GM12891 (cell line): ENCODE measurements at regions not wholly inside any gene's neighbourhood (a gene's known extent, or its start where the extent isn't known, plus 50 kb on each side); places are given as distances from the start of the nearest gene placed in this dataset.
"Not testable (repeated sequence)": the region's sequence is repeated elsewhere in the genome, so short reads cannot be mapped to it uniquely, and the experiment has no call there.

Experiments used
- DNase-seq: peaks from one replicate; pipeline ENCODE4 v3.0.0; 2011; ENCODE audit warnings: low spot score; ENCODE audit not compliant: insufficient read length
- FAIRE-seq: peaks from 2 replicates; lab custom pipeline; 2011; peaks lifted over from hg19 to GRCh38; lab: Jason Lieb, UNC
- PAX5 ChIP-seq: IDR thresholded peaks from 2 replicates; pipeline ENCODE4 v1.6.1; 2011; ENCODE audit warnings: low read length, moderate library complexity, mild to moderate bottlenecking; ENCODE audit not compliant: insufficient read depth, severe bottlenecking
- POLR2A ChIP-seq: IDR thresholded peaks from 2 replicates; pipeline ENCODE4 v1.6.1; 2011; ENCODE audit warnings: low read depth, low read length, control low read depth
- POLR2AphosphoS5 ChIP-seq: IDR thresholded peaks from 2 replicates; pipeline ENCODE4 v1.6.1; 2011; ENCODE audit warnings: low read depth, low read length, control low read depth
- POU2F2 ChIP-seq: IDR thresholded peaks from 2 replicates; pipeline ENCODE4 v1.6.1; 2011; ENCODE audit warnings: low read depth, mild to moderate bottlenecking, control low read depth, low read length, moderate library complexity
- SPI1 ChIP-seq: IDR thresholded peaks from 2 replicates; pipeline ENCODE4 v1.6.1; 2011; ENCODE audit warnings: low read depth, low read length, control low read depth
- TAF1 ChIP-seq: IDR thresholded peaks from 2 replicates; pipeline ENCODE4 v1.6.1; 2011; ENCODE audit warnings: low read depth, low read length, control low read depth

DNA sequence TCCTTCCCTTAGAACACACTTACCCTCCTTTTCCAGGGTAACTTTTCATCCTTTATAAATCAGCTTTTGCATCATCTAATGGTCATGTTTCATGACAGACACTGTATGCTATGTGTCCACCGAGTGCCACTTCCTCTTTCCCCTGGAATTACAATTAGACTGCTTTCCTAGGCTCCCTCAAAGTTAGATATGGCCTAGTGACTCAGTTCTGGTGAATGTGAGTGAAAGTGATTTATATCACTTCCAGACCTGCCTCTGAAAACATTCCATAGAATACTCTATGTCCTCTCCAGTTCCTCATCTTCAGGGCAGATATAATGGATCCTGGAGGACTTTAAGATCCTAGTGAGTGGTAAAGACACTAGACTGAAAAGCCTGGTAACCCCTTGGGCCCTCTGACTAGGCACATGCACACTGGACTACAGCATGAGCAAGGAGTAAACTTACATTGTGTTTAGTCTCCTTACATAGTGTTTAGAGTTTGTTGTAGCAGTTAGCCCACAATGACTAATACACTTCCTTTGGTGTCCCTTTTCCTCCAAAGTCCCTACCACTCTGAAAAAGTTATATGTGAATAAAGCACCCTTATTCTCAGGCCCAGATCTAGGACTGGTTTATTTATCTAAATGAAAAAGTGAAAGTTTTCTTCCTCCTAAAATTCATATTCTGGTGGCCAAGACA is 59.3 kb downstream of the GPR88 start:
- TF ChIP-seq POLR2AphosphoS5: no peak
- TF ChIP-seq POLR2A: no peak
- TF ChIP-seq POU2F2: no peak
- no peak for TF ChIP-seq PAX5
- peak; percentile 58 for TF ChIP-seq SPI1
- TF ChIP-seq TAF1: no peak
- DNase-seq: no peak
- no peak for FAIRE-seq

DNA sequence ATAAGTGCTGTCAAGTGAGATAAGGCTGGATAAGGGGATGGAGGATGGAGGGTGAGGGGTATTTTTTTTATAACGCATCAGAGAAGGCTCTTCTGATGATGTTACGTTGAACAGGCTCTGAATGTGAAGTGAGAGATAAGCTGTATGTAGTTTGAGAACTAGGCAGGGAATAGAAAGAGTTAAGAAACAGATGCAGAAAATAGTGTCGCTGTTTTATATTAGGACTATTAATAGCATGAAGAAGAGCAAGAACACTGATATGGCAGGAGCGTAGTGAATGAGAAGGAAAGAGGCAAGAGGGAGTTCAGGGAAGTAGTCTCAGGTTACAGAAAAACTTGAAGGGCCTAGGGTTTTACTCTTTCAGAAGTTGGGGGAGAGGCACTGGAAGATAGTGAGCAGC is 59.8 kb downstream of the GPR88 start:
- TF ChIP-seq POLR2AphosphoS5 (no peak), SPI1 (no peak), PAX5 (no peak), TAF1 (no peak), POLR2A (no peak), POU2F2 (no peak)
- no peak for DNase-seq
- FAIRE-seq: no peak

GRCh38 chr1:100600377-100600776 is 62.4 kb downstream of the GPR88 start:
- not testable (repeated sequence) for FAIRE-seq, DNase-seq

GRCh38 chr1:100602028-100602427 is 64.1 kb downstream of the GPR88 start:
- DNase-seq, FAIRE-seq: not testable (repeated sequence)

DNA sequence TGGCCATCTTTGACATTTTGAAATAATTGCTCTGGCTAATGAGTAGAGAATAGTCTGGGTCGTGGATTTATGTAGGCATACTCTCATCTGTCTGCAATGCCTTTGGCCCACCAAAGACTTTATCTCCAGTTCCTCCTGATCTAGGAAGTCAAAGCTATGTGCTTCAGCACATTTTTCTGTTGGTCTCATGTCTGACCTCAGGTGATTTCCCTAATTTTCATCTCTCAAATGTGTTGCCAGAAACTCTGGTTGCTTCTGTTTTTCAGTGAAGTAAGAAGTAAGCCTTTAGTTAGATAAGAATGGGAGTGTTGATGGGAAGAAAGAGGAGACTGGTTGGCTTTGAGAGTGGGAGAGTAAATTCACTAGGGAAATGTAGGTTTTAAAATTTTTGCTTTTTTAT is 66.4 kb downstream of the GPR88 start:
- no peak for DNase-seq
- TF ChIP-seq SPI1: no peak
- TF ChIP-seq POLR2AphosphoS5: no peak
- no peak for TF ChIP-seq POLR2A
- TF ChIP-seq TAF1: no peak
- TF ChIP-seq POU2F2: no peak
- TF ChIP-seq PAX5: no peak
- no peak for FAIRE-seq

- TF ChIP-seq POU2F2 (no peak), POLR2AphosphoS5 (no peak), POLR2A (no peak), TAF1 (no peak), PAX5 (no peak), SPI1 (no peak)
- no peak for FAIRE-seq
- DNase-seq: no peak
Observed at GRCh38 chr1:100606438-100606837, 68.5 kb downstream of the GPR88 start.

GRCh38 chr1:100607628-100608240 is 69.8 kb downstream of the GPR88 start:
- no peak for FAIRE-seq
- DNase-seq: no peak
- TF ChIP-seq POU2F2 (no peak), PAX5 (no peak), POLR2A (no peak), TAF1 (no peak), POLR2AphosphoS5 (no peak), SPI1 (no peak)

- DNase-seq (no peak), FAIRE-seq (no peak)
- TF ChIP-seq SPI1: no peak
- TF ChIP-seq PAX5: no peak
- no peak for TF ChIP-seq POLR2AphosphoS5
- no peak for TF ChIP-seq POU2F2
- TF ChIP-seq TAF1: no peak
- no peak for TF ChIP-seq POLR2A
Observed at GRCh38 chr1:100609849-100610248, 71.9 kb downstream of the GPR88 start.

DNA sequence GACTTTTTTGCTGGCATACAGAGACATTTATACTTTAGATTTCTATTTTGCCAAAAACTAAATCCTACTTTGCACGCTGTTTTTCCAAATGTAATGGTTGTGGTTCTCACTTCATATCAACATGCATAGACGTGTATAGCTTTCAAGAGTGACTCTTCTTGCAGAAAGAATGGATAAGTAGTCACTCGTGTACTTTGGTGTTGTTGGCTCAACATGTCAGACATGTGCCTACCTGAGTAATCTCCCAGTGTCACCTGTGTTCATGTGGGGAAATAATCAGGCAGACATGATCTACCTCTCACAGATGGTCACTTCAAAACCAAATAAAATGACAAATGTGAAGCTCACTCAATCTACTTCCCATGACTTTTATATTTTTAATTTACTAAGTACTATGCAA is 73.1 kb downstream of the GPR88 start:
- no peak for TF ChIP-seq SPI1
- no peak for TF ChIP-seq POLR2AphosphoS5
- TF ChIP-seq TAF1: no peak
- no peak for TF ChIP-seq POU2F2
- no peak for TF ChIP-seq POLR2A
- no peak for TF ChIP-seq PAX5
- DNase-seq: no peak
- FAIRE-seq: no peak

- DNase-seq (no peak), FAIRE-seq (no peak)
- TF ChIP-seq SPI1 (no peak), PAX5 (no peak), POLR2A (no peak), POLR2AphosphoS5 (no peak)
Observed at GRCh38 chr1:100612540-100612939, 74.6 kb downstream of the GPR88 start.
